ENCODE measurements at regions not wholly inside any gene's neighbourhood (a gene's known extent, or its start where the extent isn't known, plus 50 kb on each side); places are given as distances from the start of the nearest gene placed in this dataset.

- no peak for DNase-seq
Measured at GRCh38 chr9:13586587-13587374, 307.3 kb upstream of the MPDZ start.

GRCh38 chr9:13580760-13581159 lies 301.3 kb upstream of the MPDZ start:
- no peak for DNase-seq

- no peak for DNase-seq
Measured at GRCh38 chr9:13580131-13580530, 300.6 kb upstream of the MPDZ start.

GRCh38 chr9:13576101-13576500 lies 296.6 kb upstream of the MPDZ start:
- no peak for DNase-seq

GRCh38 chr9:13575558-13575957 lies 296.1 kb upstream of the MPDZ start:
- no peak for DNase-seq

GRCh38 chr9:13570068-13570974 lies 290.8 kb upstream of the MPDZ start:
- DNase-seq = no peak

GRCh38 chr9:13569602-13570067 lies 290.1 kb upstream of the MPDZ start:
- no peak for DNase-seq

- DNase-seq = no peak
Measured at GRCh38 chr9:13568841-13569601, 289.5 kb upstream of the MPDZ start.

- DNase-seq = no peak
Measured at GRCh38 chr9:13568405-13568804, 288.9 kb upstream of the MPDZ start.

- no peak for DNase-seq
Measured at GRCh38 chr9:13567833-13568232, 288.3 kb upstream of the MPDZ start.

GRCh38 chr9:13557746-13558145 lies 278.3 kb upstream of the MPDZ start:
- DNase-seq = no peak

- DNase-seq = no peak
Measured at GRCh38 chr9:13556656-13557055, 277.2 kb upstream of the MPDZ start.

- no peak for DNase-seq
Measured at GRCh38 chr9:13555989-13556500, 276.6 kb upstream of the MPDZ start.

GRCh38 chr9:13555516-13555915 lies 276.0 kb upstream of the MPDZ start:
- DNase-seq = no peak

GRCh38 chr9:13554626-13555025 lies 275.1 kb upstream of the MPDZ start:
- no peak for DNase-seq

GRCh38 chr9:13552606-13553215 lies 273.2 kb upstream of the MPDZ start:
- DNase-seq = no peak

GRCh38 chr9:13550519-13550918 lies 271.0 kb upstream of the MPDZ start:
- DNase-seq = no peak

GRCh38 chr9:13548535-13548934 lies 269.0 kb upstream of the MPDZ start:
- DNase-seq = no peak

- DNase-seq = no peak
Measured at GRCh38 chr9:13535141-13535540, 255.6 kb upstream of the MPDZ start.

- no peak for DNase-seq
Measured at GRCh38 chr9:13534006-13534405, 254.5 kb upstream of the MPDZ start.

GRCh38 chr9:13532407-13532806 lies 252.9 kb upstream of the MPDZ start:
- DNase-seq = no peak

GRCh38 chr9:13529321-13530104 lies 250.0 kb upstream of the MPDZ start:
- no peak for DNase-seq
